Stimulated activated naive CD8-positive, alpha-beta T cell treated with anti-CD3 and anti-CD28 coated beads, Interleukin-15, amount 100 ng/mL, for 72 hours (primary cell): ENCODE measurements at regions not wholly inside any gene's neighbourhood (a gene's known extent, or its start where the extent isn't known, plus 50 kb on each side); places are given as distances from the start of the nearest gene placed in this dataset.

Experiments used
- ATAC-seq: fragments of 150-1000 bp; cut with Tn5 transposase; 2 replicates; pipeline ENCODE4 v1.10.0; 2021; ENCODE audit warnings: mild to moderate bottlenecking, moderate library complexity
- DNase-seq, 2 donors: peaks; one replicate each; pipeline ENCODE4 v3.0.0; 2021 to 2022
- H3K27ac Mint-ChIP-seq, 2 donors: one replicate each; pipeline ENCODE4 v1.8.0; 2022; ENCODE audit warnings: mild to moderate bottlenecking in 2 of 2, mixed read lengths in 2 of 2, moderate library complexity in 2 of 2
- H3K27me3 Mint-ChIP-seq: one replicate; pipeline ENCODE4 v1.8.0; 2022; ENCODE audit warnings: mixed read lengths
- H3K4me1 Mint-ChIP-seq: one replicate; pipeline ENCODE4 v1.8.0; 2022; ENCODE audit warnings: mild to moderate bottlenecking, mixed read lengths
- H3K4me3 Mint-ChIP-seq, 2 donors: one replicate each; pipeline ENCODE4 v1.8.0; 2022; ENCODE audit warnings: mild to moderate bottlenecking in 2 of 2, mixed read lengths in 2 of 2, moderate library complexity in 1 of 2
- H3K9me3 Mint-ChIP-seq, 2 donors: one replicate each; pipeline ENCODE4 v1.8.0; 2022; ENCODE audit warnings: mixed read lengths in 2 of 2

DNA sequence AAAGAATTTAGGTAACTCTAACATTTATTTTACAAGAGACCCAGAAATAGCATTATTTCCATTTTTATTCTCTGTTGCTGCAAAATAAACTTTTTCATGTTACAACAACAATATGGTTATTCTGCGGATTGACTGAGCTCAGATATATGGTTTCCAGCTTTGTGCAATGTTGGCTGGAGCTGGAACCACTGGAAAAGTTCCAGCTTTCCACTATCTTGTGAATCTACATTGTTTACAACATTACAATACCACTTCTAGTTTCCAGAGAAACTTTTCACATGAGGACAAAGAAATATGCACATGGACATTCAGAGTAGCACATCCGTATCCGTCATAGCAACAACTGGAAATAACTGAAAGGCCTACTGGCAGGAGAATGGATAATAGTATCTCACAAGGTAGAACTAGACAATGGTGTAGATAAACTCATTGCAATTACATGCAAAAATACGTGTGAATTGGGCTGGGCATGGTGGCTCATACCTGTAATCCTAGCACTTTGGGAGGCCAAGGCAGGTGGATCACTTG is 436.1 kb upstream of the ADAMTS16 start:
- DNase-seq (no peak), ATAC-seq (no peak)
- Mint-ChIP-seq H3K27ac (no peak overlapping the region), H3K4me1 (no peaks in the 10 kb centered on the region), H3K9me3 (peaks cover 5 to 9% of the 10 kb centered on the region in 2 donors), H3K4me3 (no peak overlapping the region), H3K27me3 (no peaks in the 10 kb centered on the region)

GRCh38 chr5:4704951-4705350 is 435.2 kb upstream of the ADAMTS16 start:
- no peaks in the 10 kb centered on the region for H3K4me1 Mint-ChIP-seq
- H3K4me3 Mint-ChIP-seq, result no peak overlapping the region
- no peak for DNase-seq
- no peak overlapping the region for H3K27ac Mint-ChIP-seq
- H3K27me3 Mint-ChIP-seq, result no peaks in the 10 kb centered on the region
- ATAC-seq, result no peak
- peaks cover 5 to 9% of the 10 kb centered on the region in 2 donors for H3K9me3 Mint-ChIP-seq

DNA sequence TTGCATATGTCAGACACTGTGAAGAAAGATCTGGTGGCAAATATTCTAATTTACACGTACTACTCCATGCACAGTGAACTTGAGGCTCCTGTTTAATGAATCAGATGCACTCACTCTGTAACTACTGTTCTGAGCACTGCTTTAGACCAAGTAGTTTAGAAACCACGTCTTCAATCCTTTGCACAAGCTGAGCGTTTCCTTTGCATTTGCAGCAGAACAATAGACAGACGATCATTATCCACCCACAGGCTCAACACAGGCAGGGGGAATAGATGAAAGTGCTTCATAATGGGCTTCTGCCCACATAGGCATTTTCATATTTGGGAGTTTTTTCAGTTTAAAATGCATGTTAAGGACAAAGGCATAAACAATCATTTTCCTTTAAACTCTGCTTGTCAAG is 423.3 kb upstream of the ADAMTS16 start:
- Mint-ChIP-seq H3K27ac (no peak overlapping the region), H3K27me3 (no peaks in the 10 kb centered on the region), H3K4me1 (no peaks in the 10 kb centered on the region), H3K4me3 (no peak overlapping the region), H3K9me3 (peaks cover 19 to 27% of the 10 kb centered on the region in 2 donors)
- DNase-seq (no peak), ATAC-seq (no peak)

DNA sequence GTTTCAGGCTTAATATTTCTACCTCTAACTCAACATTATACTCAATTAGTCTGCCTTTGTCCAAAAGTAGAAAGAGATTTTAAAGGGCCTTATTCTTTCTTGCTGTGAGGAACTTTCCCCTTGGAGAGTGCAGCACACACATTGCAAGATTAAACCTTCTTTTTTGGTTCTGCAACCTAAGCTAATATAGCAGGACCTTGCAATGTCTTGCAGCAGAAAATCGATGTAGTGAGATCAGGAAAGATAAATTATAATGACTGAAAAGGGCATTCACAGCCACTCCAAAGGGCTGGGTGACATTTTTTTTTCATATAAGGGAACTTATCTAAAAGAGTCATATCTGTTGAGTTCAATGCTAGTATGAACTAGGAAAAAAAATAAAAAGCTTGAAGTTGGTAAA is 422.7 kb upstream of the ADAMTS16 start:
- no peaks in the 10 kb centered on the region for H3K4me1 Mint-ChIP-seq
- no peak for DNase-seq
- peaks cover 18 to 23% of the 10 kb centered on the region in 2 donors for H3K9me3 Mint-ChIP-seq
- H3K27me3 Mint-ChIP-seq, result no peaks in the 10 kb centered on the region
- H3K4me3 Mint-ChIP-seq, result no peak overlapping the region
- H3K27ac Mint-ChIP-seq, result no peak overlapping the region
- no peak for ATAC-seq

GRCh38 chr5:4720831-4721230 is 419.3 kb upstream of the ADAMTS16 start:
- H3K27ac Mint-ChIP-seq, result no peak overlapping the region
- ATAC-seq, result no peak
- no peak for DNase-seq
- no peaks in the 10 kb centered on the region for H3K4me1 Mint-ChIP-seq
- peaks cover 11 to 16% of the 10 kb centered on the region in 2 donors for H3K9me3 Mint-ChIP-seq
- H3K27me3 Mint-ChIP-seq, result no peaks in the 10 kb centered on the region
- no peak overlapping the region for H3K4me3 Mint-ChIP-seq

- ATAC-seq (no peak), DNase-seq (no peak)
- H3K4me3 Mint-ChIP-seq, result no peak overlapping the region
- no peaks in the 10 kb centered on the region for H3K27me3 Mint-ChIP-seq
- H3K9me3 Mint-ChIP-seq, result peaks cover 11 to 16% of the 10 kb centered on the region in 2 donors
- no peak overlapping the region for H3K27ac Mint-ChIP-seq
- H3K4me1 Mint-ChIP-seq, result no peaks in the 10 kb centered on the region
These were observed 417.2 kb upstream of the ADAMTS16 start for GRCh38 chr5:4722886-4723285.

GRCh38 chr5:4725594-4725993 is 414.5 kb upstream of the ADAMTS16 start:
- no peak overlapping the region for H3K27ac Mint-ChIP-seq
- H3K4me1 Mint-ChIP-seq, result no peaks in the 10 kb centered on the region
- DNase-seq, result no peak
- H3K9me3 Mint-ChIP-seq, result peaks cover 16 to 20% of the 10 kb centered on the region in 2 donors
- no peak overlapping the region for H3K4me3 Mint-ChIP-seq
- H3K27me3 Mint-ChIP-seq, result no peaks in the 10 kb centered on the region
- ATAC-seq, result no peak

GRCh38 chr5:4730279-4730678 is 409.9 kb upstream of the ADAMTS16 start:
- Mint-ChIP-seq H3K27me3 (no peaks in the 10 kb centered on the region), H3K4me1 (no peaks in the 10 kb centered on the region), H3K4me3 (no peak overlapping the region), H3K9me3 (peaks cover 11 to 13% of the 10 kb centered on the region in 2 donors), H3K27ac (no peak overlapping the region)
- ATAC-seq (no peak), DNase-seq (no peak)

DNA sequence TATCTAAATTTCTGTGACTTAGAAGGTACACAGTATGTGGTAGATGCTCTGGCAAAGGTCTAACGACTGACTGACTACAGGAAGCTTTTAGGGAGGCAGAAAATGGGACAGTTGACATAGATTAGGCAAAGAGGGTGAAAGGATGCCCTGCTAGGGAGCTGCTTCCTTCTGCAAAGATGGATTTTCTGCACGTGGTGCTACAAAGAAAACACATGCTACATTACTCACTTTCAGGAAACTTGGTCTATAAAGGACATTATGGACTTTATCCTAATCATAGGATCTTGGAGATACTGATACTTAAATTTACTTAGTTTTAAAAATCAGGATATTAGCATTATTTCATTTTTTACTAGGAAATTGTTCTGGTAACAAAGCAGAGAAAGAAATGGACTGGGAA is 405.8 kb upstream of the ADAMTS16 start:
- no peak overlapping the region for H3K27ac Mint-ChIP-seq
- DNase-seq (no peak), ATAC-seq (no peak)
- H3K27me3 Mint-ChIP-seq, result no peaks in the 10 kb centered on the region
- H3K9me3 Mint-ChIP-seq, result peaks cover 13 to 18% of the 10 kb centered on the region in 2 donors
- no peak overlapping the region for H3K4me3 Mint-ChIP-seq
- no peaks in the 10 kb centered on the region for H3K4me1 Mint-ChIP-seq

GRCh38 chr5:4735261-4735660 is 404.9 kb upstream of the ADAMTS16 start:
- no peaks in the 10 kb centered on the region for H3K4me1 Mint-ChIP-seq

GRCh38 chr5:4737868-4738267 is 402.3 kb upstream of the ADAMTS16 start:
- no peak overlapping the region for H3K4me3 Mint-ChIP-seq
- no peaks in the 10 kb centered on the region for H3K4me1 Mint-ChIP-seq
- H3K27ac Mint-ChIP-seq, result no peak overlapping the region
- H3K9me3 Mint-ChIP-seq, result peaks cover 17 to 22% of the 10 kb centered on the region in 2 donors
- DNase-seq (no peak), ATAC-seq (no peak)
- H3K27me3 Mint-ChIP-seq, result no peaks in the 10 kb centered on the region

More at GRCh38 chr5:4735261-4735660, 404.9 kb upstream of the ADAMTS16 start:
- DNase-seq, result no peak
- ATAC-seq, result no peak
- Mint-ChIP-seq H3K4me3 (no peak overlapping the region), H3K27ac (no peak overlapping the region), H3K9me3 (peaks cover 17 to 22% of the 10 kb centered on the region in 2 donors), H3K27me3 (no peaks in the 10 kb centered on the region)

DNA sequence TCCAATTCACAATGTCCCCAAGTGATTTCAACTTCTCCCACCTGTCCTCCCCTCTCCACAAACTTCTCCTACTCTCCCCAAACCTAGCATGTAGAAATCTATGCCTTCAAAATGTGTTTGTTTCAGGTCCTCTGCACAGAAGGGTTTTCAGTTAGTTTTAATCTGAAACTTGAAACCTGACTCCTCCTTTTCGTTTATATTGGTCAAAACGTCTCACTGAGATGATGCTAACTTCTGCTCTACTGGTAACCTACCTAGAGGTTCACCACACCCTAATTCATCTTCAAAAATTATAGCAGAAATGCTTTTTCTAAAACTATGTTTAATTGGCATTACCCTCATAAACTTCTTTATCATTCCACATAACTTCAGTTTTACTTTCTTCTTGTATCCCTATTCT is 401.8 kb upstream of the ADAMTS16 start:
- no peaks in the 10 kb centered on the region for H3K27me3 Mint-ChIP-seq
- H3K4me3 Mint-ChIP-seq, result no peak overlapping the region
- DNase-seq (no peak), ATAC-seq (no peak)
- H3K27ac Mint-ChIP-seq, result no peak overlapping the region
- peaks cover 17 to 27% of the 10 kb centered on the region in 2 donors for H3K9me3 Mint-ChIP-seq
- H3K4me1 Mint-ChIP-seq, result no peaks in the 10 kb centered on the region

GRCh38 chr5:4740156-4740555 is 400.0 kb upstream of the ADAMTS16 start:
- Mint-ChIP-seq H3K4me3 (no peak overlapping the region), H3K4me1 (no peaks in the 10 kb centered on the region), H3K9me3 (peaks cover 8 to 28% of the 10 kb centered on the region in 2 donors), H3K27me3 (no peaks in the 10 kb centered on the region), H3K27ac (no peak overlapping the region)
- no peak for ATAC-seq
- no peak for DNase-seq

GRCh38 chr5:4758550-4758949 is 381.6 kb upstream of the ADAMTS16 start:
- no peaks in the 10 kb centered on the region for H3K9me3 Mint-ChIP-seq
- DNase-seq (no peak), ATAC-seq (no peak)
- no peaks in the 10 kb centered on the region for H3K4me1 Mint-ChIP-seq
- H3K27me3 Mint-ChIP-seq, result no peaks in the 10 kb centered on the region
- no peak overlapping the region for H3K27ac Mint-ChIP-seq
- no peak overlapping the region for H3K4me3 Mint-ChIP-seq

GRCh38 chr5:4758996-4759395 is 381.1 kb upstream of the ADAMTS16 start:
- no peaks in the 10 kb centered on the region for H3K4me1 Mint-ChIP-seq
- H3K9me3 Mint-ChIP-seq, result no peaks in the 10 kb centered on the region
- H3K27me3 Mint-ChIP-seq, result no peaks in the 10 kb centered on the region
- ATAC-seq, result no peak
- no peak overlapping the region for H3K27ac Mint-ChIP-seq
- H3K4me3 Mint-ChIP-seq, result no peak overlapping the region
- DNase-seq, result no peak

DNA sequence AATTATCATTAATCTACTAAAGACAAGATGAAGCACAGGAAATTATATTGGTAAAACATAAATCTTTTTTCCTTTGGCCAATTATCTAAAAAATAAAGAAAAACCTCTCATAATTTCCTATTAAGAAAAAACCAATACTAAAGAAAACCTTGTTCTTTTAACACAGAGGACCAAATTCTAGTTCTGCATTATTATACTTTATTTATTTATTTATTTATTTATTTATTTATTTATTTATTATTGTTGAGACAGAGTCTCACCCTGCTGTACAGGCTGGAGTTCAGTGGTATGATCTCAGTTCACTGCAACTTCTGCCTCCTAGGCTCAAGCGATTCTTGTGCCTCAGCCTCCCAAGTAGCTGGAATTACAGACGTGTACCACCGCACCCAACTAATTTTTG is 377.8 kb upstream of the ADAMTS16 start:
- DNase-seq, result no peak
- Mint-ChIP-seq H3K4me3 (no peak overlapping the region), H3K9me3 (no peaks in the 10 kb centered on the region), H3K4me1 (no peaks in the 10 kb centered on the region), H3K27ac (no peak overlapping the region), H3K27me3 (no peaks in the 10 kb centered on the region)
- no peak for ATAC-seq

DNA sequence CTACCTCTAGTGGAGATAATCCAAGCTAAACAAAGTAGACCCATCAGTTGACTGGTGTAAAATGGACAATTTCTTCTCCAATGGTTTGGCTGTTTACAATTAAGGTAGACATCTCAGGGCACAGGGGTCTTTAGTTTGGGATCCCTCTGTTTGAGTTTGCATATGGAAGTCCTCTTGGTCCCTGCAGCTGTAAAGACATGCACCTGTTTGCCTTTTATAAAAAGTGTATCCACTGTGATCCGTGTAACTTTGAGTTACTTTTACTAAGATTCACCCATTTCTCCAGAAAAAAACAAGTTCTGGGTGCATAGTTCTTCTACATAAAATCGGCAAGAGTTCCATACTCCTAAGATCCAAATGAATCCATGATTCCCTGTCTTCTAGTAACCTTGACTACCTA is 374.7 kb upstream of the ADAMTS16 start:
- H3K4me1 Mint-ChIP-seq, result no peaks in the 10 kb centered on the region
- H3K27ac Mint-ChIP-seq, result no peak overlapping the region
- ATAC-seq, result no peak
- H3K27me3 Mint-ChIP-seq, result no peaks in the 10 kb centered on the region
- DNase-seq, result no peak
- no peak overlapping the region for H3K4me3 Mint-ChIP-seq
- H3K9me3 Mint-ChIP-seq, result peaks cover 4 to 17% of the 10 kb centered on the region in 2 donors
